Neural cell (in vitro differentiated cells): ENCODE measurements at regions not wholly inside any gene's neighbourhood (a gene's known extent, or its start where the extent isn't known, plus 50 kb on each side); places are given as distances from the start of the nearest gene placed in this dataset.

Experiments used
- H2AFZ ChIP-seq: fragments of 200-600, 300-800 bp; sonication (generic), shearing (Covaris generic); 2 replicates; pipeline ENCODE4 v1.6.0; 2014; ENCODE audit warnings: low read depth, mild to moderate bottlenecking, antibody characterized with exemption, low read length, moderate library complexity
- H3F3A ChIP-seq: fragments of 200-600 bp; shearing (Covaris generic); 2 replicates; pipeline ENCODE4 v1.6.1; 2016; ENCODE audit warnings: mild to moderate bottlenecking, moderate library complexity, mixed read lengths, antibody characterized with exemption, low read length; ENCODE audit not compliant: insufficient read depth, poor library complexity, severe bottlenecking
- H3K27ac ChIP-seq: fragments of 200-600, 300-800 bp; sonication (generic), shearing (Covaris generic); 2 replicates; pipeline ENCODE4 v1.5.1; 2014; ENCODE audit warnings: mild to moderate bottlenecking, low read length, moderate library complexity
- H3K27me3 ChIP-seq: fragments of 300-800, 200-600 bp; sonication (generic), shearing (Covaris generic); 2 replicates; pipeline ENCODE4 v1.6.0; 2014; ENCODE audit warnings: mild to moderate bottlenecking, low read depth, low read length, moderate library complexity; ENCODE audit not compliant: insufficient read depth
- H3K36me3 ChIP-seq: fragments of 300-800, 200-600 bp; sonication (generic), shearing (Covaris generic); 2 replicates; pipeline ENCODE4 v1.5.1; 2014; ENCODE audit warnings: mild to moderate bottlenecking, antibody characterized with exemption, low read length, moderate library complexity; ENCODE audit not compliant: insufficient read depth
- H3K4me2 ChIP-seq: fragments of 300-800, 200-600 bp; sonication (generic), shearing (Covaris generic); 2 replicates; pipeline ENCODE4 v1.6.0; 2014; ENCODE audit warnings: mild to moderate bottlenecking, low read length
- H3K4me3 ChIP-seq: fragments of 300-800, 200-600 bp; sonication (generic), shearing (Covaris generic); 2 replicates; pipeline ENCODE4 v1.5.1; 2014; ENCODE audit warnings: mild to moderate bottlenecking, low read length, moderate library complexity
- H3K79me2 ChIP-seq: fragments of 200-600 bp; shearing (Covaris generic); replicated peaks from 2 replicates; pipeline ENCODE4 v1.6.0; 2014; ENCODE audit warnings: mild to moderate bottlenecking, low read length, moderate library complexity; ENCODE audit not compliant: insufficient read depth
- H3K9ac ChIP-seq: fragments of 300-800, 200-600 bp; sonication (generic), shearing (Covaris generic); 2 replicates; pipeline ENCODE4 v1.6.1; 2016; ENCODE audit warnings: mild to moderate bottlenecking, low read length, mixed read lengths
- H3K9me2 ChIP-seq: fragments of 200-600 bp; shearing (Covaris generic); 2 replicates; pipeline ENCODE4 v1.6.1; 2016; ENCODE audit warnings: mild to moderate bottlenecking, low read length, mixed read lengths; ENCODE audit not compliant: insufficient read depth
- H3K9me3 ChIP-seq: fragments of 200-600, 300-800 bp; sonication (generic), shearing (Covaris generic); 2 replicates; pipeline ENCODE4 v1.6.1; 2016; ENCODE audit warnings: mild to moderate bottlenecking, mixed run types, low read length, moderate library complexity, mixed read lengths
- H4K20me1 ChIP-seq: fragments of 200-600 bp; shearing (Covaris generic); 2 replicates; pipeline ENCODE4 v1.6.1; 2016; ENCODE audit warnings: mild to moderate bottlenecking, mixed run types; ENCODE audit not compliant: insufficient read depth
- EP300 ChIP-seq: fragments of 450-650 bp; conservative IDR thresholded peaks from 2 replicates; pipeline ENCODE4 v1.6.1; 2014; ENCODE audit warnings: antibody characterized with exemption, mild to moderate bottlenecking, moderate library complexity; ENCODE audit not compliant: poor library complexity, severe bottlenecking
- EZH2 ChIP-seq: fragments of 200-600, 300-800 bp; shearing (Covaris generic), sonication (generic); IDR thresholded peaks from 2 replicates; pipeline ENCODE4 v1.6.1; 2014; ENCODE audit warnings: antibody characterized with exemption, low read length, borderline replicate concordance, mild to moderate bottlenecking; ENCODE audit not compliant: insufficient read depth, poor library complexity, severe bottlenecking
- MXI1 ChIP-seq: fragments of 450-650 bp; conservative IDR thresholded peaks from 2 replicates; pipeline ENCODE4 v1.6.1; 2014; ENCODE audit warnings: antibody characterized with exemption, mild to moderate bottlenecking; ENCODE audit not compliant: poor library complexity, severe bottlenecking
- POLR2AphosphoS5 ChIP-seq: IDR thresholded peaks from 2 replicates; pipeline ENCODE4 v1.6.1; 2012
- RAD21 ChIP-seq: fragments of 450-650 bp; conservative IDR thresholded peaks from 2 replicates; pipeline ENCODE4 v1.6.1; 2014; ENCODE audit warnings: antibody characterized with exemption, mild to moderate bottlenecking, moderate library complexity
- SMC3 ChIP-seq: fragments of 450-650 bp; conservative IDR thresholded peaks from 2 replicates; pipeline ENCODE4 v1.6.1; 2014; ENCODE audit warnings: antibody characterized with exemption, mild to moderate bottlenecking, moderate library complexity; ENCODE audit not compliant: poor library complexity
- TAF1 ChIP-seq: IDR thresholded peaks from 2 replicates; pipeline ENCODE4 v1.6.1; 2012; ENCODE audit warnings: low read depth
- TF ChIP-seq, protein P1 (sequence below): IDR thresholded peaks from 2 replicates; pipeline ENCODE4 v1.6.1; 2012; ENCODE audit warnings: borderline replicate concordance
- TF ChIP-seq, protein P2 (sequence below): fragments of 450-650 bp; IDR thresholded peaks from 2 replicates; pipeline ENCODE4 v1.5.1; 2014; ENCODE audit warnings: antibody characterized with exemption, mild to moderate bottlenecking, moderate library complexity; ENCODE audit not compliant: poor library complexity, severe bottlenecking

DNA sequence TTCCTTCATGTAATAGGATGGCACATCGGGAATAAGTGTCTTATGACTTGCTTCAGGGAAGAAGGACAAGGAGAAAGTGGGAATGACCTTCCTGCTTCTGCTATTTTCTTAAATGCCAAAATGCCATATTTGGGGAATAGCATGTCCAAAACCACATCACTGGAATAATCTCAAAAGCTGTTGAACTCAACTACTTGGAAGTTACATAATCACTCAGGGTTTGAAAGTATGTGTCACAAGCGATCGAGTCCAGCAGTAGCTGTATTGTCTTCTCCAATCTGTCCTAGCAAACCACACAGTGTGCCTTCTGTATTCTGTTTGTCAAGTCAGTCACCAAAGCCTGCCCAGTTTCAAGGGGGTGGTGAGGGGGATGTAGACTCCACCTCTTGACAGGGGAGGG, 58.3 kb upstream of the GADL1 start:
- Histone ChIP-seq H3K9ac (no peak overlapping the region), H3K79me2 (no peaks in the 10 kb centered on the region), H4K20me1 (no peaks in the 10 kb centered on the region), H2AFZ (no peak overlapping the region), H3K27ac (no peak overlapping the region), H3K27me3 (no peaks in the 10 kb centered on the region), H3F3A (no peaks in the 10 kb centered on the region), H3K9me2 (no peaks in the 10 kb centered on the region), H3K4me3 (no peak overlapping the region), H3K9me3 (no peaks in the 10 kb centered on the region), H3K36me3 (no peaks in the 10 kb centered on the region), H3K4me2 (no peak overlapping the region)
- TF ChIP-seq EZH2 (no peak), EP300 (no peak)

DNA sequence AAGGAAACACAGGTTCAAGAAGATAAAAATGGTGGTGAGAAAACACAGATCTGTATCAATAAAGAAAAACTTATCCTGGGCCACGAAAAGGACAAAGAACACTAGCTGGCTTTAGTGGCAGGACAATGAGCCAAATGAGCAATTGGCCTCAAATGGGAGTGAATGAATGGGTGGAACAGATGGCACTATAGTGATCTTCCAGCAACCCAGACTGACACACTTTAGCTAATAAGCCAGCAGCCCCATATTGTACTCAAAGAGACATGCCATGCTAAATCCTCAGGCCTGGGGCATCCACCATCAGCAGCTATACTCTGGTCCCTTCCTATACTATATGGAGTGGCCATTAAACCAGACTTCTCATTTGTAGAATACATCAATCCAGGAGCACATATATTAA, 60.0 kb upstream of the GADL1 start:
- Histone ChIP-seq H3K9me3 (no peaks in the 10 kb centered on the region), H3K4me2 (no peak overlapping the region), H3K27me3 (no peaks in the 10 kb centered on the region), H3K9ac (no peak overlapping the region), H3F3A (no peaks in the 10 kb centered on the region), H3K79me2 (no peaks in the 10 kb centered on the region), H3K27ac (no peak overlapping the region), H4K20me1 (no peaks in the 10 kb centered on the region), H3K4me3 (no peak overlapping the region), H3K36me3 (no peaks in the 10 kb centered on the region), H2AFZ (no peak overlapping the region), H3K9me2 (no peaks in the 10 kb centered on the region)
- TF ChIP-seq TAF1 (no peak), POLR2AphosphoS5 (no peak)

DNA sequence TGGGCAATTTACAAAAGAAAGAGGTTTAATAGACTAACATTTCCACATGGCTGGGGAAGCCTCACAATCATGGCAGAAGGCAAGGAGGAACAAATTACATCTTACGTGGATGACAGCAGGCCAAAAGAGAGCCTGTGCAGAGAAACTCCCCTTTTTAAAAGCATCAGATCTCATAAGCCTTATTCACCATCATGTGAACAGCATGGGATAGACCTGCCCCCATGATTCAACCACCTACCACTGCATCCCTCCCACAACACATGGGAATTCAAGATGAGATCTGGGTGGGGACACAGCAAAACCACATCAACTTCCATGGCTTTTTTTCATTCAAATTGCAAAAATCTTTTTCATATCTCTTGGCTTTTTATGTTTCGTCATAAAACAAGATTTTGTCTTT, 67.6 kb upstream of the GADL1 start:
- H3K79me2 ChIP-seq = no peaks in the 10 kb centered on the region
- no peaks in the 10 kb centered on the region for H3F3A ChIP-seq
- no peaks in the 10 kb centered on the region for H4K20me1 ChIP-seq
- H3K9ac ChIP-seq = no peak overlapping the region
- no peak overlapping the region for H3K4me3 ChIP-seq
- no peaks in the 10 kb centered on the region for H3K9me2 ChIP-seq
- no peak overlapping the region for H3K4me2 ChIP-seq
- H3K9me3 ChIP-seq = no peaks in the 10 kb centered on the region
- no peak overlapping the region for H2AFZ ChIP-seq
- H3K27ac ChIP-seq = no peak overlapping the region
- no peaks in the 10 kb centered on the region for H3K36me3 ChIP-seq
- no peaks in the 10 kb centered on the region for H3K27me3 ChIP-seq
- TF ChIP-seq SMC3 (no peak), MXI1 (no peak), POLR2AphosphoS5 (no peak), EP300 (no peak), RAD21 (no peak), TAF1 (no peak), EZH2 (no peak)
- TF ChIP-seq, protein P1, sequence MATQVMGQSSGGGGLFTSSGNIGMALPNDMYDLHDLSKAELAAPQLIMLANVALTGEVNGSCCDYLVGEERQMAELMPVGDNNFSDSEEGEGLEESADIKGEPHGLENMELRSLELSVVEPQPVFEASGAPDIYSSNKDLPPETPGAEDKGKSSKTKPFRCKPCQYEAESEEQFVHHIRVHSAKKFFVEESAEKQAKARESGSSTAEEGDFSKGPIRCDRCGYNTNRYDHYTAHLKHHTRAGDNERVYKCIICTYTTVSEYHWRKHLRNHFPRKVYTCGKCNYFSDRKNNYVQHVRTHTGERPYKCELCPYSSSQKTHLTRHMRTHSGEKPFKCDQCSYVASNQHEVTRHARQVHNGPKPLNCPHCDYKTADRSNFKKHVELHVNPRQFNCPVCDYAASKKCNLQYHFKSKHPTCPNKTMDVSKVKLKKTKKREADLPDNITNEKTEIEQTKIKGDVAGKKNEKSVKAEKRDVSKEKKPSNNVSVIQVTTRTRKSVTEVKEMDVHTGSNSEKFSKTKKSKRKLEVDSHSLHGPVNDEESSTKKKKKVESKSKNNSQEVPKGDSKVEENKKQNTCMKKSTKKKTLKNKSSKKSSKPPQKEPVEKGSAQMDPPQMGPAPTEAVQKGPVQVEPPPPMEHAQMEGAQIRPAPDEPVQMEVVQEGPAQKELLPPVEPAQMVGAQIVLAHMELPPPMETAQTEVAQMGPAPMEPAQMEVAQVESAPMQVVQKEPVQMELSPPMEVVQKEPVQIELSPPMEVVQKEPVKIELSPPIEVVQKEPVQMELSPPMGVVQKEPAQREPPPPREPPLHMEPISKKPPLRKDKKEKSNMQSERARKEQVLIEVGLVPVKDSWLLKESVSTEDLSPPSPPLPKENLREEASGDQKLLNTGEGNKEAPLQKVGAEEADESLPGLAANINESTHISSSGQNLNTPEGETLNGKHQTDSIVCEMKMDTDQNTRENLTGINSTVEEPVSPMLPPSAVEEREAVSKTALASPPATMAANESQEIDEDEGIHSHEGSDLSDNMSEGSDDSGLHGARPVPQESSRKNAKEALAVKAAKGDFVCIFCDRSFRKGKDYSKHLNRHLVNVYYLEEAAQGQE = no peak
- TF ChIP-seq, protein P2, sequence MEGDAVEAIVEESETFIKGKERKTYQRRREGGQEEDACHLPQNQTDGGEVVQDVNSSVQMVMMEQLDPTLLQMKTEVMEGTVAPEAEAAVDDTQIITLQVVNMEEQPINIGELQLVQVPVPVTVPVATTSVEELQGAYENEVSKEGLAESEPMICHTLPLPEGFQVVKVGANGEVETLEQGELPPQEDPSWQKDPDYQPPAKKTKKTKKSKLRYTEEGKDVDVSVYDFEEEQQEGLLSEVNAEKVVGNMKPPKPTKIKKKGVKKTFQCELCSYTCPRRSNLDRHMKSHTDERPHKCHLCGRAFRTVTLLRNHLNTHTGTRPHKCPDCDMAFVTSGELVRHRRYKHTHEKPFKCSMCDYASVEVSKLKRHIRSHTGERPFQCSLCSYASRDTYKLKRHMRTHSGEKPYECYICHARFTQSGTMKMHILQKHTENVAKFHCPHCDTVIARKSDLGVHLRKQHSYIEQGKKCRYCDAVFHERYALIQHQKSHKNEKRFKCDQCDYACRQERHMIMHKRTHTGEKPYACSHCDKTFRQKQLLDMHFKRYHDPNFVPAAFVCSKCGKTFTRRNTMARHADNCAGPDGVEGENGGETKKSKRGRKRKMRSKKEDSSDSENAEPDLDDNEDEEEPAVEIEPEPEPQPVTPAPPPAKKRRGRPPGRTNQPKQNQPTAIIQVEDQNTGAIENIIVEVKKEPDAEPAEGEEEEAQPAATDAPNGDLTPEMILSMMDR = no peak
